ENCODE measurements at regions not wholly inside any gene's neighbourhood (a gene's known extent, or its start where the extent isn't known, plus 50 kb on each side); places are given as distances from the start of the nearest gene placed in this dataset.

DNA sequence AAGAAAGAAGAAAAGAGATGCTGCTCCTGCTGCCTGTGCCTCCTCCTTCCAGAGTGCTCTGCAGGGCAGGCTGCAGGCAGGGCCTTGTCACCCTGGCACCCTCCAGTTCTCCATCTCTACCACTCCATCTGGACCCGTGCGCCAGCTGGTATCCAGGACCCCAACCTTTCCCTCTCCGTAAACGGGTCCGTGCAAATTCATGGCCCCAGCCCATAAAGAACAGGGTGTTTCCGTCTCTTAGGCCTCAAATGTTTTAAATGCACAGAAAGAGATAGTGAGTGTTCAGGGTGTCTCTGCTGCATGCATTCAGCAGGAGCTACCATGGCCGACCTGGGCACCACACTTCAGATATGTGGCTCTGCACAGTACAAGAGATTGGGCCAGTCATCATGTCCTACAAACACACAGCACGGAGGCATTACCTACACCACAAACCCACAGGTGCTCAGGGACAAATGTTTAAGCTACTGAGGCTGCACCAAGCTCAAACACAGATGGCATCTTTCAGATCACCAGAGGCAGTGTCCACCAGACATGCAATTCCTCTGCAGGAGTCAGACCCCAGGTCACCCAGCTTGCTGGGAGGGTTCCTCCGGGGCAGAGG is 258.1 kb downstream of the DLL1 start:
- H3K27me3 ChIP-seq (ENCODE audit: insufficient read depth, low read length) = no peaks in the 10 kb centered on the region
- H3K36me3 ChIP-seq (ENCODE audit: insufficient read depth, low read length) = no peaks in the 10 kb centered on the region
- no peak overlapping the region for H3K4me3 ChIP-seq (ENCODE audit: low read depth, low read length)
- no peak overlapping the region for H2AFZ ChIP-seq (ENCODE audit: low read length, unreplicated experiment)
- no peaks in the 10 kb centered on the region for H3K4me1 ChIP-seq (ENCODE audit: control insufficient read depth, insufficient read depth, low read length, unreplicated experiment)
- H3K79me2 ChIP-seq (ENCODE audit: control insufficient read depth, insufficient read depth, low read length, unreplicated experiment) = no peaks in the 10 kb centered on the region
- no peak overlapping the region for H3K27ac ChIP-seq (ENCODE audit: low read depth, low read length)

DNA sequence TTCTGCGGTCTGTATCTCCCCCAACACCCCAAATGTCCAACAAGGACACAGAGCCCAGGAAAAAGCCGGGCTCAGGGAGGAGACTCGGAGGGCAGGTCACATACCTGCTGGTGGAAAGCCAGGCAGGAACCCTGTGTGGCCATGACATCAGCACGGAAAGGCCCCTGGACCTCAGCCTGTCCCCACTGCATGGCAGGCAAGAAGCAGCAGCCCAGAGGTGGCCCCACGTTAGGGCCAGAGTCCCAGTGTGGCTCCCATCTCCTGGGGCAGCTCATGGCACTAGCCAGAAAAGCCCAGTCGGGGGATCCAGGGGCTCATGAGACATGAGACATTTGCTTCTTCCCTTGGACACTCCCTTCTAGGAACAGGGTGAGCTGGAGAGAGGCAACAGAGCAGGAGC is 258.7 kb downstream of the DLL1 start:
- Histone ChIP-seq H3K4me1 (ENCODE audit: control insufficient read depth, insufficient read depth, low read length, unreplicated experiment) (no peaks in the 10 kb centered on the region), H2AFZ (ENCODE audit: low read length, unreplicated experiment) (no peak overlapping the region), H3K4me3 (ENCODE audit: low read depth, low read length) (no peak overlapping the region), H3K27me3 (ENCODE audit: insufficient read depth, low read length) (no peaks in the 10 kb centered on the region), H3K79me2 (ENCODE audit: control insufficient read depth, insufficient read depth, low read length, unreplicated experiment) (no peaks in the 10 kb centered on the region), H3K36me3 (ENCODE audit: insufficient read depth, low read length) (no peaks in the 10 kb centered on the region), H3K27ac (ENCODE audit: low read depth, low read length) (no peak overlapping the region)

DNA sequence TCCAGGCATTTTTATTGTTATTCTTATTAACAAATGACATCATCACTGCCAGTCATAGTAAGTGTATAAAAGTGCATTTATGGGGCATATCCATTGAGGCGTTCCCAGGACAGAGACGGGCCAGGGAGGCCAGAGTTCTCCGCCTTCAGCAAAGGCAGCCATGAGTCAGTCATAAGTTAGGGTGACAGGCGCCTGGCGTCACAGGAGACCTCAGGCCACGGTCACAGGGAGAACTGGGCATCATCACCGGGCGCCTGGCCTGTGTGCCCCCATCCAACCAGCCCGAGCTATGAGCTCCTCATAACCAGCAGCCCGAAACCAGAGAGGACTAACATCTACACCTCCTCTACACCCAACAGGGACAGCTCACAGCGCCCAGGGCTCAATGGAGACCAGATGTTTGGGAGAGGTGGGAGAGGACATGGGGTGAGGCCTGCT is 259.2 kb downstream of the DLL1 start:
- H3K36me3 ChIP-seq (ENCODE audit: insufficient read depth, low read length) = no peaks in the 10 kb centered on the region
- no peak overlapping the region for H3K4me3 ChIP-seq (ENCODE audit: low read depth, low read length)
- no peak overlapping the region for H2AFZ ChIP-seq (ENCODE audit: low read length, unreplicated experiment)
- H3K4me1 ChIP-seq (ENCODE audit: control insufficient read depth, insufficient read depth, low read length, unreplicated experiment) = no peaks in the 10 kb centered on the region
- no peak overlapping the region for H3K27ac ChIP-seq (ENCODE audit: low read depth, low read length)
- H3K79me2 ChIP-seq (ENCODE audit: control insufficient read depth, insufficient read depth, low read length, unreplicated experiment) = no peaks in the 10 kb centered on the region
- H3K27me3 ChIP-seq (ENCODE audit: insufficient read depth, low read length) = no peaks in the 10 kb centered on the region

DNA sequence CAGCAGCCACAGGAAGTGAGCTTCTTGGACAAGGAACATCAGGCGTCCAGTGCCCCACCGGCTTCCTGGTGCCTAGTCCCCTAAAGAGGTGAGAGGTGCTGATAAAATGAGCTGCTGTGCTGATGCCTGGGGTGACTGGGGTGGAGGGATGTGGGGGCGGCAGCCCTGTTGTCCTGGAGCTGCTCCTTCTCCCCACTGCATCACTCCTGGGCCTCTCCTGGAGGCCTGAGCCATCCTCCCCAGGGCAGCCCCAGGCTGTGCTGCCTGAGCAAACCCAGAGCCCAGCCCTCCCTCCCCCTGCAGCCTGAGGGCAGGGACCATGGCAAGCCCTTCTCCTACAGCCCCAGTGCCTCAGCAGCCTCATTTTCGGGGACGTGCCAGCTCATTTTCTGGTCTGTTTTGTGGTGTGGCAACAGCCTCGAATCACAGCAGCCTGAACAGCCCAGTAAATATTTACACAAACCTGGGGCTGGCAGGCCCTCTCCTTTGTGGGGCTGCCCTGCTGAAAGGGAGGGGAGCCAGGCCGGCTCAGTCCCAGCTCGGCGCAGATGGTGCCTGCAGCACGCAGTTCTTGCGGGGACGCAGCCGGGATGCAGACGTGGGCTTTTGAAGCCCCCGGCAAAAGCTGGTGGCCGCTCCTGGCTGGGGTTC is 259.9 kb downstream of the DLL1 start:
- Histone ChIP-seq H3K79me2 (ENCODE audit: control insufficient read depth, insufficient read depth, low read length, unreplicated experiment) (no peaks in the 10 kb centered on the region), H3K27me3 (ENCODE audit: insufficient read depth, low read length) (no peaks in the 10 kb centered on the region), H3K36me3 (ENCODE audit: insufficient read depth, low read length) (no peaks in the 10 kb centered on the region), H2AFZ (ENCODE audit: low read length, unreplicated experiment) (no peak overlapping the region), H3K27ac (ENCODE audit: low read depth, low read length) (no peak overlapping the region), H3K4me3 (ENCODE audit: low read depth, low read length) (no peak overlapping the region), H3K4me1 (ENCODE audit: control insufficient read depth, insufficient read depth, low read length, unreplicated experiment) (no peaks in the 10 kb centered on the region)

DNA sequence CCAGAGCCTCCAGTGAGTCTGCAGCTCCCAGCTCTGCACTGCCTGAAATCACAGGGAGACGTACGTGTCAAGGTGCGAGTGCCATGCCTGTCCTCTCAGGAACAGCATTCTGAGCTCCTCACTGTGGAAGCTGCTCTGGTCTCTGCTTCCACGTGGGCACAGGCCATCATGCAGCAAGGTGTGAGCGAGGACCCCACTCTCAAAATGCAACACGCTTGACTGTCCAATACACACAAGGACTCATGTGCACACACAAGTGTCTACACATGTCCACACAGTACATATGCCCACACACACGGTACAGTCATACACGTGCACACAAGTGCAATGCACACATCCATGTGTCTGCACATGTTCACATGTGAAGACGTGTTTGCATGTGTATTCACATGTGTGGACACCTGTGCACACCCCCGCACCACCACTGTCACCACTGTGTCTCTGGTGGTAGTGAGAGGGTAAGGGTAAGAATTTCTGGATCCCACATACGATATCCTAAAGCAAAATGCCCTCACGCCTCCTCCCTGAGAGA is 260.5 kb downstream of the DLL1 start:
- H3K36me3 ChIP-seq (ENCODE audit: insufficient read depth, low read length) = no peaks in the 10 kb centered on the region
- H3K79me2 ChIP-seq (ENCODE audit: control insufficient read depth, insufficient read depth, low read length, unreplicated experiment) = no peaks in the 10 kb centered on the region
- no peak overlapping the region for H2AFZ ChIP-seq (ENCODE audit: low read length, unreplicated experiment)
- no peak overlapping the region for H3K27ac ChIP-seq (ENCODE audit: low read depth, low read length)
- H3K4me3 ChIP-seq (ENCODE audit: low read depth, low read length) = no peak overlapping the region
- H3K4me1 ChIP-seq (ENCODE audit: control insufficient read depth, insufficient read depth, low read length, unreplicated experiment) = no peaks in the 10 kb centered on the region
- H3K27me3 ChIP-seq (ENCODE audit: insufficient read depth, low read length) = no peaks in the 10 kb centered on the region

DNA sequence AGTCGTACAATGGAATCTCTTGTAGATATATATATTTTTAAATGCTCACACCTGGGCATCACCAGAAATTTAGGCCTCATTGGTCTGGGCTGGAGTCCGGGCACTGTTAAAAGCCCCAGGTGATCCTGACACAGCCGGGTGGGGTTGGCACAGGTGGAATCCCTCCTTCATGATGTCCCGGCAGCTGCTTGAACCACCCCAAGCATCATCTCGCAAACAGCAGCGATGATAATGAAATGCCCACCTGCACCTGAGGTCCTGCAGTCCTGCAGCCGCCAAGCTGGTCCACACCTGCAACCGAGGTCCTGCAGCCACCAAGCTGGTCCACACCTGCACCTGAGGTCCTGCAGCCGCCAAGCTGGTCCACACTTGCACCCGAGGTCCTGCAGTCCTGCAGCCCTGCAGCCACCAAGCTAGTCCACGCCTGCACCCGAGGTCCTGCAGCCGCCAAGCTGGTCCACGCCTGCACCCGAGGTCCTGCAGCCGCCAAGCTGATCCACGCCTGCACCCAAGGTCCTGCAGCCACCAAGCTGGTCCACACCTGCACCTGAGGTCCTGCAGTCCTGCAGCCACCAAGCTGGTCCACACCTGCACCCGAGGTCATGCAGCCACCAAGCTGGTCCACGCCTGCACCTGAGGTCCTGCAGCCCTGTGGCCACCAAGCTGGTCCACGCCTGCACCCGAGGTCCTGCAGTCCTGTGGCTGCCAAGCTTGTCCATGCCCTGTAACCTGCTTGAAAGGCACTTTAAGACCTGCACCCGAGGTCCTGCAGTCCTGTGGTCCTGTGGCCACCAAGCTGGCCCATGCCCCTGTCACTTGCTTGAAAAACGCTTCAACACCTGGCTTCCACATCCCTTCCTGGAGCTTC is 261.2 kb downstream of the DLL1 start:
- Histone ChIP-seq H3K79me2 (ENCODE audit: control insufficient read depth, insufficient read depth, low read length, unreplicated experiment) (no peaks in the 10 kb centered on the region), H3K36me3 (ENCODE audit: insufficient read depth, low read length) (no peaks in the 10 kb centered on the region), H3K4me1 (ENCODE audit: control insufficient read depth, insufficient read depth, low read length, unreplicated experiment) (no peaks in the 10 kb centered on the region), H3K27ac (ENCODE audit: low read depth, low read length) (no peak overlapping the region), H2AFZ (ENCODE audit: low read length, unreplicated experiment) (no peak overlapping the region), H3K27me3 (ENCODE audit: insufficient read depth, low read length) (no peaks in the 10 kb centered on the region), H3K4me3 (ENCODE audit: low read depth, low read length) (no peak overlapping the region)

DNA sequence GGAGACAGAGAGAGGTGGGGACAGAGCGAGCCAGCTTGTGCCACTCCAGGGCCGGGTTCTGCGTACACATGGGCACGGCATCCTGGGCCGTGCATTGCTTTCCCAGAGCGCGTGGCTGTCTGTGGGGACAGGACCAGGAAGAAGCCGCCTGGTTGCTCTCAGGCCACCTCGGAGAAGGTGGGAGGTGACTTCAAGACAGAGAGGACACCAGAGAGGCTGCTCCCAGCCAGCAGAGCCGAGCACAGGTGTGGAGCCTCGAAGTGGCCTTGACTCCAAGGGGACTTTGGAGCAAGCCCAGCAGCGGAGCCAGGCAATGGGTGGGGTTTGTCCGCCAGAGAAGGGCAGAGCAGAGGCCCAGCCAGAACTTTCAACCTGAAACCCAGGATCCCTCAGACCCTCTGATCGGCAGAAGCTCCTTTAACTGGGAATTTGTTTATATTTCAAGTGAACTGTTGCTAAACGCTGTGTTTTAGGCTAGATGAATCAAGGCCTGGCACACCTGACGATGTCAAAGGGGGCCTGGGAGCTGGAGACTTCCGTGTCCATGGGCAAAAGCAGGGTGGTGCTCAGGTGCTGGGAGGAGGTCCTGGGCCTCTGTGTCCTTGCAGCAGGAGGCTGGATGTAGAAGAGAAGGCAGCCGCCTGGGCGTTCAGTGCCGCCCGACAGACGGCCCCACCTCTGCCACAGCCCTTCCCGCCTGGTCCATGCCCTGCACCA is 262.1 kb downstream of the DLL1 start:
- Histone ChIP-seq H3K79me2 (ENCODE audit: control insufficient read depth, insufficient read depth, low read length, unreplicated experiment) (no peaks in the 10 kb centered on the region), H3K36me3 (ENCODE audit: insufficient read depth, low read length) (no peaks in the 10 kb centered on the region), H2AFZ (ENCODE audit: low read length, unreplicated experiment) (no peak overlapping the region), H3K27ac (ENCODE audit: low read depth, low read length) (no peak overlapping the region), H3K4me3 (ENCODE audit: low read depth, low read length) (no peak overlapping the region), H3K27me3 (ENCODE audit: insufficient read depth, low read length) (no peaks in the 10 kb centered on the region), H3K4me1 (ENCODE audit: control insufficient read depth, insufficient read depth, low read length, unreplicated experiment) (no peaks in the 10 kb centered on the region)

DNA sequence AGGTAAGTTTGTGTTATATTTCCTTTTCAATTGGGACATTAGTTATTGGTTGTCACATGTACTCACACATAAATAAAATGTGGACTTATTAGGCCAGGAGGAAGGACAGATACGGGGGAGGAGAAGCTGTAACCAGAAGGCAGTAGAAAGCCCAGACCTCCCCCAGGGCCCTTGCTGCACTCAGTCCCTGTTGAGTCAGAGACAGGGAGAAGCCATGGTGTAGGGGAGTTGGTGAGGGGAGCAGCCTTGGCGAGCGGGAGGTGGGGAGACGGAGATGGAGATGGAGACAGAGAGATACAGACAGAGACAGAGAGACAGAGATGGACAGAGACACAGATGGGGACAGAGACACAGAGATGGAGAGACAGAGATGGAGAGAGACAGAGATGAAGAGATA is 263.2 kb downstream of the DLL1 start:
- H3K4me3 ChIP-seq (ENCODE audit: low read depth, low read length) = no peak overlapping the region
- H3K4me1 ChIP-seq (ENCODE audit: control insufficient read depth, insufficient read depth, low read length, unreplicated experiment) = no peaks in the 10 kb centered on the region
- H3K27me3 ChIP-seq (ENCODE audit: insufficient read depth, low read length) = no peaks in the 10 kb centered on the region

DNA sequence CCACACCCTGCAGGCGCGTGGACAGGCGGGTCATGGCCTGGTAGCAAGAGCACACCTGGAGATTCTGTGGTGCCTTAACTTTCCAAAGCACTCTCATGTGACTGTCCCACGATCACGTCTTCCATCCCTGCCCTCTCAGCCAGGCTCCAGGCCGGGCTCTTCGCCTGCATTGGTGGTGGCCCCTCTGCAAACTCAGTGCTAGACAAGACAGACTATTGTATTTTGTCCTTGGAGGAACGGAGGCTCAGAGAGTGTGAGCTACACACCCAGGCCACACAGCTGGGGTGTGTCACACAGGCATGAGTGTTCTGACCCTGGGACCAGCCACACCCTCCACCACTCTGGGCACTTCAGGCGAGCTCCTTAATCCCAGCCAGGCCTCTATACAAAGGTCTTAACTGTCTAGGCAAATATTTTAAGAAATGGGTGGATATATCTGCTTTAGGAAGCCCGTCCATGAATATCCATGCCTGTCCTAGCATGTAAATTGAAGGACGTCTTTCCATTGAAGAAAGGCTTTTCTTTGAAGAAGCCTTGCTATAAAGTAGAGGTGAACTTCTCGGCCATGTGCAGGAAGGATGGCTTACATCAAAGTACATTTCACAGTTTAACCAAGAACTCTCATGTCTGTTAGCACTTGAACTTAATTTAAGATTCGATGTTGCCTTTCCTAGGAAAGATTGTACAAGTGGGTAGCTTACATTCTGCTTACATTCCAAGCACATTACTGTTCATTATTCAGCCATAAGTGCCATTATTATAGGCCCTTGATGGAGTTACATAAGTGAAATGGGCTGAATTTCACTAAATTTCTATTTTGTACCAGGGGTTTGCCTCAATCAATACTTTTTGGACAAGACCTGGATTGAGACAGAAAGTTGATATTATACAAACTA is 263.9 kb downstream of the DLL1 start:
- Histone ChIP-seq H3K79me2 (ENCODE audit: control insufficient read depth, insufficient read depth, low read length, unreplicated experiment) (no peaks in the 10 kb centered on the region), H3K4me1 (ENCODE audit: control insufficient read depth, insufficient read depth, low read length, unreplicated experiment) (no peaks in the 10 kb centered on the region), H3K4me3 (ENCODE audit: low read depth, low read length) (no peak overlapping the region), H3K27ac (ENCODE audit: low read depth, low read length) (no peak overlapping the region), H3K36me3 (ENCODE audit: insufficient read depth, low read length) (no peaks in the 10 kb centered on the region), H3K27me3 (ENCODE audit: insufficient read depth, low read length) (no peaks in the 10 kb centered on the region), H2AFZ (ENCODE audit: low read length, unreplicated experiment) (no peak overlapping the region)

More for the DNA sequence above, 263.2 kb downstream of the DLL1 start:
- Histone ChIP-seq H3K36me3 (ENCODE audit: insufficient read depth, low read length) (no peaks in the 10 kb centered on the region), H3K79me2 (ENCODE audit: control insufficient read depth, insufficient read depth, low read length, unreplicated experiment) (no peaks in the 10 kb centered on the region), H3K27ac (ENCODE audit: low read depth, low read length) (no peak overlapping the region), H2AFZ (ENCODE audit: low read length, unreplicated experiment) (no peak overlapping the region)
